Astrocyte of the spinal cord (primary cell): ENCODE measurements at regions not wholly inside any gene's neighbourhood (a gene's known extent, or its start where the extent isn't known, plus 50 kb on each side); places are given as distances from the start of the nearest gene placed in this dataset.
A peak's percentile ranks its signal among the peaks of the same experiment; 100 is the strongest.

Experiments used
- DNase-seq: peaks from one replicate; pipeline ENCODE4 v3.0.0; 2011; ENCODE audit warnings: low read depth, low spot score
- H3K4me3 ChIP-seq: 2 replicates; pipeline ENCODE4 v1.5.1; 2011; ENCODE audit warnings: low read depth, mild to moderate bottlenecking, low read length, moderate library complexity
- CTCF ChIP-seq: IDR thresholded peaks from 2 replicates; pipeline ENCODE4 v1.5.1; 2012; ENCODE audit warnings: low read depth, mild to moderate bottlenecking, low read length, inconsistent platforms
- in situ Hi-C: cut with HindIII; loops from 2 replicates; pipeline ENCODE4 v1.10.0; 2017; ENCODE audit warnings: low sequenced_read_pairs

- no peak overlapping the region for H3K4me3 ChIP-seq
- in situ Hi-C loops = no loop called here
- no peak for DNase-seq
- TF ChIP-seq CTCF = no peak
These were observed 93.0 kb upstream of the ARHGAP24 start for GRCh38 chr4:85381968-85382367.

- DNase-seq = no peak
- TF ChIP-seq CTCF = no peak
- in situ Hi-C loops = no loop called here
- no peak overlapping the region for H3K4me3 ChIP-seq
These were observed 83.9 kb upstream of the ARHGAP24 start for GRCh38 chr4:85391071-85391470.

GRCh38 chr4:85391589-85392410 lies 83.2 kb upstream of the ARHGAP24 start:
- no peak for DNase-seq
- no peak overlapping the region for H3K4me3 ChIP-seq
- no peak for TF ChIP-seq CTCF
- in situ Hi-C loops = no loop called here

- H3K4me3 ChIP-seq = no peak overlapping the region
- no peak for DNase-seq
- no peak for TF ChIP-seq CTCF
- in situ Hi-C loops = no loop called here
These were observed 81.7 kb upstream of the ARHGAP24 start for GRCh38 chr4:85393201-85393600.

GRCh38 chr4:85398276-85398675 lies 76.7 kb upstream of the ARHGAP24 start:
- no peak for TF ChIP-seq CTCF
- DNase-seq = peak; percentile 28
- no peak overlapping the region for H3K4me3 ChIP-seq
- in situ Hi-C loops = no loop called here

- DNase-seq = peak; percentile 20
- no peak overlapping the region for H3K4me3 ChIP-seq
- in situ Hi-C loops = no loop called here
- no peak for TF ChIP-seq CTCF
These were observed 75.7 kb upstream of the ARHGAP24 start for GRCh38 chr4:85399270-85399669.
